GM21723 (cell line): ENCODE measurements at regions not wholly inside any gene's neighbourhood (a gene's known extent, or its start where the extent isn't known, plus 50 kb on each side); places are given as distances from the start of the nearest gene placed in this dataset.
A peak's percentile ranks its signal among the peaks of the same experiment; 100 is the strongest.

Source experiments
- ATAC-seq: cut with Tn5 transposase; IDR thresholded peaks from one replicate; pipeline ENCODE4 v1.9.1; 2021; ENCODE audit warnings: mild to moderate bottlenecking, moderate library complexity; ENCODE audit not compliant: unreplicated experiment

- ATAC-seq: no peak
Observed at GRCh38 chr11:116537121-116537520, 235.7 kb downstream of the BUD13 start.

- ATAC-seq: no peak
Observed at GRCh38 chr11:116536416-116536815, 236.4 kb downstream of the BUD13 start.

- ATAC-seq: no peak
Observed at GRCh38 chr11:116535994-116536393, 236.8 kb downstream of the BUD13 start.

- ATAC-seq: no peak
Observed at GRCh38 chr11:116535120-116535519, 237.7 kb downstream of the BUD13 start.

GRCh38 chr11:116534270-116534975 is 238.4 kb downstream of the BUD13 start:
- ATAC-seq: no peak

GRCh38 chr11:116533186-116533825 is 239.5 kb downstream of the BUD13 start:
- ATAC-seq: no peak

- ATAC-seq: no peak
Observed at GRCh38 chr11:116532066-116532465, 240.7 kb downstream of the BUD13 start.

GRCh38 chr11:116530705-116531104 is 242.1 kb downstream of the BUD13 start:
- ATAC-seq: no peak

- ATAC-seq: no peak
Observed at GRCh38 chr11:116529271-116529670, 243.5 kb downstream of the BUD13 start.

- no peak for ATAC-seq
Observed at GRCh38 chr11:116527180-116527991, 245.4 kb downstream of the BUD13 start.

- no peak for ATAC-seq
Observed at GRCh38 chr11:116525961-116526495, 246.8 kb downstream of the BUD13 start.

GRCh38 chr11:116519499-116519898 is 253.3 kb downstream of the BUD13 start:
- ATAC-seq: peak; percentile 78

- no peak for ATAC-seq
Observed at GRCh38 chr11:116518141-116518540, 254.6 kb downstream of the BUD13 start.

GRCh38 chr11:116517584-116517983 is 255.2 kb downstream of the BUD13 start:
- ATAC-seq: no peak

- ATAC-seq: no peak
Observed at GRCh38 chr11:116517077-116517476, 255.7 kb downstream of the BUD13 start.

GRCh38 chr11:116515664-116516184 is 257.1 kb downstream of the BUD13 start:
- no peak for ATAC-seq

- no peak for ATAC-seq
Observed at GRCh38 chr11:116513894-116514293, 258.9 kb downstream of the BUD13 start.

GRCh38 chr11:116513278-116513823 is 259.4 kb downstream of the BUD13 start:
- ATAC-seq: no peak

GRCh38 chr11:116512841-116513240 is 259.9 kb downstream of the BUD13 start:
- no peak for ATAC-seq

- no peak for ATAC-seq
Observed at GRCh38 chr11:116511684-116512083, 261.1 kb downstream of the BUD13 start.
